Gastrocnemius medialis (tissue), 4 donors: ENCODE measurements at regions not wholly inside any gene's neighbourhood (a gene's known extent, or its start where the extent isn't known, plus 50 kb on each side); places are given as distances from the start of the nearest gene placed in this dataset.

Source experiments
- CTCF ChIP-seq, 5 experiments: fragments of 450-650 bp in 3 of 5; fragments of 200-600 bp in 2 of 5; sonication (generic) in 2 of 5; IDR thresholded peaks in 4 of 5; conservative IDR thresholded peaks in 1 of 5; 1 replicate in 4 of 5; 2 replicates in 1 of 5; pipeline ENCODE4 v1.5.1; 2016 to 2019; ENCODE audit warnings: antibody characterized with exemption in 5 of 5, mild to moderate bottlenecking in 3 of 5, moderate library complexity in 3 of 5
- POLR2A ChIP-seq, 2 donors: fragments of 450-650 bp; IDR thresholded peaks; one replicate each; pipeline ENCODE4 v1.6.1; 2017; ENCODE audit warnings: antibody characterized with exemption in 2 of 2, mild to moderate bottlenecking in 2 of 2, moderate library complexity in 2 of 2

- TF ChIP-seq CTCF (IDR thresholded peaks at IDR 0.05 in 4 of 5, conservative IDR thresholded peaks at IDR 0.05 in 1 of 5), result no peak
- TF ChIP-seq POLR2A (IDR thresholded peaks at IDR 0.05), result no peak
Observed at GRCh38 chr11:10952872-10953271, 95.0 kb upstream of the ZBED5 start.
